MM.1S (cell line): ENCODE measurements at regions not wholly inside any gene's neighbourhood (a gene's known extent, or its start where the extent isn't known, plus 50 kb on each side); places are given as distances from the start of the nearest gene placed in this dataset.

ENCODE experiments used
- CTCF ChIP-seq: fragments of 300-600 bp; sonication (generic); IDR thresholded peaks from 2 replicates; pipeline ENCODE4 v1.5.1; 2016; ENCODE audit warnings: antibody characterized with exemption, low read length, mixed read lengths
- EZH2 ChIP-seq: fragments of 300-600 bp; sonication (generic); optimal IDR thresholded peaks from 2 replicates; pipeline ENCODE3; 2017; ENCODE audit warnings: low read depth, mild to moderate bottlenecking, antibody characterized with exemption, low read length, mixed read lengths
- EZH2phosphoT487 ChIP-seq: fragments of 300-600 bp; sonication (generic); IDR thresholded peaks from 2 replicates; pipeline ENCODE4 v1.6.1; 2018; ENCODE audit warnings: antibody characterized with exemption, low read length

- TF ChIP-seq CTCF: no peak
- TF ChIP-seq EZH2: no peak
- no peak for TF ChIP-seq EZH2phosphoT487
Measured at GRCh38 chr17:34420900-34421299, 57.9 kb upstream of the CCL1 start.
